ENCODE measurements at regions not wholly inside any gene's neighbourhood (a gene's known extent, or its start where the extent isn't known, plus 50 kb on each side); places are given as distances from the start of the nearest gene placed in this dataset.
"Not testable (repeated sequence)": the region's sequence is repeated elsewhere in the genome, so short reads cannot be mapped to it uniquely, and the experiment has no call there.

- no peaks in the 10 kb centered on the region for H3K36me3 Mint-ChIP-seq (ENCODE audit: low read depth)
- no peak overlapping the region for H3K4me3 Mint-ChIP-seq
- peaks cover 4% of the 10 kb centered on the region for H3K9me3 Mint-ChIP-seq
- H3K27ac Mint-ChIP-seq = no peak overlapping the region
- no peaks in the 10 kb centered on the region for H3K27me3 Mint-ChIP-seq
- no peak for ATAC-seq (replicated peaks)
- H3K4me1 Mint-ChIP-seq = no peaks in the 10 kb centered on the region
These were observed 448.5 kb downstream of the FRK start for GRCh38 chr6:115612216-115612615.

- no peak for ATAC-seq (replicated peaks)
- Mint-ChIP-seq H3K27me3 (no peaks in the 10 kb centered on the region), H3K4me1 (no peaks in the 10 kb centered on the region), H3K36me3 (ENCODE audit: low read depth) (no peaks in the 10 kb centered on the region), H3K9me3 (peaks cover 4% of the 10 kb centered on the region), H3K4me3 (no peak overlapping the region), H3K27ac (no peak overlapping the region)
These were observed 450.0 kb downstream of the FRK start for GRCh38 chr6:115610696-115611095.

DNA sequence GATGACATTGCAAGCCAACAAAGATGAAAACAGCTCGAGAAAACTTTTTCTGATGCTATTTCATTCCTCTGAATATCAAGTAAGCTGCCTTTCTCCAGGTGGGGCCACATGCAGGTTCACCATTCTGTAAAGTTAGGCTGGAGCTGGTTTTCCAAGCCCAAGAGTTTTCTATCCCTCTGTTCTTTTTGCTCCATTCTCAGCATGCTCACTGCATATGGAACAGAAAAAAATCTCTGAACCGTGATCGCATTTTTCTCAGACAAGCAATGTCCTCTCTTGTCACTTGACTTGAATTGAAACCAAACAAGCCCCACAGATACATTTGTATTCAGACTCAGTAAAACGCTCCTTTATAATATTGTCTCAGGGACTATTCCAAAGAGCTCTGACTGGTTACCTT, 451.6 kb downstream of the FRK start:
- Mint-ChIP-seq H3K4me1 (no peaks in the 10 kb centered on the region), H3K27ac (no peak overlapping the region), H3K4me3 (no peak overlapping the region), H3K9me3 (peaks cover 4% of the 10 kb centered on the region), H3K27me3 (no peaks in the 10 kb centered on the region), H3K36me3 (ENCODE audit: low read depth) (no peaks in the 10 kb centered on the region)
- no peak for ATAC-seq (replicated peaks)

- H3K27me3 Mint-ChIP-seq = no peaks in the 10 kb centered on the region
- no peak overlapping the region for H3K27ac Mint-ChIP-seq
- no peak for ATAC-seq (replicated peaks)
- H3K9me3 Mint-ChIP-seq = peaks cover 14% of the 10 kb centered on the region
- no peaks in the 10 kb centered on the region for H3K4me1 Mint-ChIP-seq
- no peak overlapping the region for H3K4me3 Mint-ChIP-seq
- no peaks in the 10 kb centered on the region for H3K36me3 Mint-ChIP-seq (ENCODE audit: low read depth)
These were observed 458.2 kb downstream of the FRK start for GRCh38 chr6:115602466-115602865.

DNA sequence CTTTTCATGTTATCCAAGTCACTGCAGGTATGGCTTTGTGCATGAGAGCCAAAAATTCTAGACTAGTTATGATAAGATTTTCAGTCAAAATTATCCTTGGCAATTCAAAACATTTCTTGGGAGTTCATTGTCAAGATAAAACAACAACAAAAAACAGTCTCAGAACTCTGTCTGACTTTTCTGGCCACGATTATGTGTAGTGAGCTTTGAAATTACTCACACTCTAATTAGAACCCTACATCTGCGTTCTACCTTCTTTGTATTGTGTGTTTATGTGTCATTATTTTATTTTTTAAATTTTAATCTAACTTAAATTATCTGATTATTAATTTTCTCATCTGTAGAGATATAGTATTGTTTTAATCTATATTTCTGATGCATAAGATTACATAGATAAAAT, 459.2 kb downstream of the FRK start:
- ATAC-seq (replicated peaks) = no peak
- peaks cover 14% of the 10 kb centered on the region for H3K9me3 Mint-ChIP-seq
- H3K4me3 Mint-ChIP-seq = no peak overlapping the region
- H3K27me3 Mint-ChIP-seq = no peaks in the 10 kb centered on the region
- H3K4me1 Mint-ChIP-seq = no peaks in the 10 kb centered on the region
- no peaks in the 10 kb centered on the region for H3K36me3 Mint-ChIP-seq (ENCODE audit: low read depth)
- H3K27ac Mint-ChIP-seq = no peak overlapping the region

- Mint-ChIP-seq H3K27me3 (no peaks in the 10 kb centered on the region), H3K4me3 (no peak overlapping the region), H3K36me3 (ENCODE audit: low read depth) (no peaks in the 10 kb centered on the region), H3K9me3 (peaks cover 14% of the 10 kb centered on the region), H3K4me1 (no peaks in the 10 kb centered on the region), H3K27ac (no peak overlapping the region)
- ATAC-seq (replicated peaks) = no peak
These were observed 459.6 kb downstream of the FRK start for GRCh38 chr6:115601064-115601463.

GRCh38 chr6:115594891-115595290, 465.8 kb downstream of the FRK start:
- H3K4me3 Mint-ChIP-seq = no peak overlapping the region
- no peaks in the 10 kb centered on the region for H3K27me3 Mint-ChIP-seq
- no peaks in the 10 kb centered on the region for H3K4me1 Mint-ChIP-seq
- no peak for ATAC-seq (replicated peaks)
- no peak overlapping the region for H3K27ac Mint-ChIP-seq
- no peaks in the 10 kb centered on the region for H3K36me3 Mint-ChIP-seq (ENCODE audit: low read depth)
- H3K9me3 Mint-ChIP-seq = peaks cover 5% of the 10 kb centered on the region

- Mint-ChIP-seq H3K36me3 (ENCODE audit: low read depth) (no peaks in the 10 kb centered on the region), H3K4me1 (no peaks in the 10 kb centered on the region), H3K4me3 (no peak overlapping the region), H3K27ac (no peak overlapping the region), H3K9me3 (peaks cover 4% of the 10 kb centered on the region), H3K27me3 (no peaks in the 10 kb centered on the region)
- no peak for ATAC-seq (replicated peaks)
These were observed 468.7 kb downstream of the FRK start for GRCh38 chr6:115592025-115592424.

DNA sequence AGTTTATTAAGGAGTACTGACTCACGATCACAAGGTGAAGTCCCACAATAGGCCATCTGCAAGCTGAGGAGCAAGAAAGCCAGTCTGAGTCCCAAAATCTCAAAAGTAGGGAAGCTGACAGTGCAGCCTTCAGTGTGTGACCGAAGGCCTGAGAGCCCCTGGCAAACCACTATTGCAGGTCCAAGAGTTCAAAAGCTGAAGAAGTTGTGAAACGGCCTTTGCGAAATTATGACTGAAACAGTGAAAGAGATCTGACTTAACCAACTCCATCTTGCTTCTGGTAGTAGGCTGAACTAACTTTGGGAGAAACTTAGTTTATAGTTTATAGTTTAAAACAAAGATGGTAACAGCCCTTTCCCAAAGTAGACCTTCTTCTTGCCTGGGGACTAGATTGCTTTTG, 471.6 kb downstream of the FRK start:
- not testable (repeated sequence) for H3K27me3 Mint-ChIP-seq; H3K4me1 Mint-ChIP-seq; H3K27ac Mint-ChIP-seq; H3K4me3 Mint-ChIP-seq; ATAC-seq (replicated peaks); H3K36me3 Mint-ChIP-seq (ENCODE audit: low read depth); H3K9me3 Mint-ChIP-seq

GRCh38 chr6:115583290-115583689, 477.4 kb downstream of the FRK start:
- ATAC-seq (replicated peaks) = no peak
- Mint-ChIP-seq H3K27me3 (no peaks in the 10 kb centered on the region), H3K36me3 (ENCODE audit: low read depth) (no peaks in the 10 kb centered on the region), H3K27ac (no peak overlapping the region), H3K4me3 (no peak overlapping the region), H3K9me3 (peaks cover 3% of the 10 kb centered on the region), H3K4me1 (no peaks in the 10 kb centered on the region)

DNA sequence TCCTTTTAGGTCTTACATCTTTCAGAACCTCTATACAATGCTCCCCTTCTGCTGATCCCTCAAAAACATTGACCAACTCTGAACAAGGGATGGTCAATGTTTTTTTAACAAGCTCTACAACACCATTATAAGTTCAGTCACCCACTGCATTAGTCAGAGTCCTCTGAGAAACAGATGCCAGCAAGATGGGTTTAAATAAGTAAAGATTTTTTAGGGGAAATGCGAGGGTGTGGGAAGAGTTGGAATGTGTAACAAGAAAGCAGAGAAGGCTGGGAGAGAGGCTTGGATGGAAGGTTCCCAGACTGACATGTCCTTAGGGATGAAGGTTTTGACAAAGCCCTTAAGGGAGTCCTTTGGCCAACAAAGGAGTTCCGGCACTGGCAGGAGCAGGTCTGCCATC, 478.3 kb downstream of the FRK start:
- no peak for ATAC-seq (replicated peaks)
- no peak overlapping the region for H3K27ac Mint-ChIP-seq
- no peaks in the 10 kb centered on the region for H3K36me3 Mint-ChIP-seq (ENCODE audit: low read depth)
- no peaks in the 10 kb centered on the region for H3K4me1 Mint-ChIP-seq
- no peaks in the 10 kb centered on the region for H3K9me3 Mint-ChIP-seq
- no peaks in the 10 kb centered on the region for H3K27me3 Mint-ChIP-seq
- no peak overlapping the region for H3K4me3 Mint-ChIP-seq

GRCh38 chr6:115579565-115579964, 481.1 kb downstream of the FRK start:
- not testable (repeated sequence) for H3K4me3 Mint-ChIP-seq; H3K36me3 Mint-ChIP-seq (ENCODE audit: low read depth); H3K9me3 Mint-ChIP-seq; H3K4me1 Mint-ChIP-seq; H3K27ac Mint-ChIP-seq; ATAC-seq (replicated peaks); H3K27me3 Mint-ChIP-seq

DNA sequence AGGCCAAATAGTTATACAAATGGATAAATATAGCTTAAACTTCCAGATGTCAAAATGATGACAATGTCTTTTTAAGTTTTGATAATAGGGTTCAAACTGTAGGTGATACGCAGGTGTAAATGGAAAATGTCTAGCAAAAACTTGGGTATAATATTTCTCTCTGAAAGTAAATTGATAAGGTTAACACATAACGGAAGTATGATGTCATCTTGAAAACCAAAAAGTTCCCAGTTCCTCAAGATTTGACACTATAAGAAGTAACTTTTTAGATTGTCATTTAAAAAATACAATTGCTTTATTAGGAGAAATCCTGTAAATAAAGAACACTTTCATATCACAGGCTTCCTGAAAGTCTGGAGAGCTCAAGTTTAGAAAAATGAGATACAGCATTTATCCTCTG, 483.4 kb downstream of the FRK start:
- Mint-ChIP-seq H3K27ac (no peak overlapping the region), H3K4me3 (no peak overlapping the region), H3K9me3 (no peaks in the 10 kb centered on the region), H3K4me1 (no peaks in the 10 kb centered on the region), H3K27me3 (no peaks in the 10 kb centered on the region), H3K36me3 (ENCODE audit: low read depth) (no peaks in the 10 kb centered on the region)
- ATAC-seq (replicated peaks) = no peak

- Mint-ChIP-seq H3K27ac (no peak overlapping the region), H3K4me1 (no peaks in the 10 kb centered on the region), H3K27me3 (no peaks in the 10 kb centered on the region), H3K4me3 (no peak overlapping the region), H3K9me3 (no peaks in the 10 kb centered on the region), H3K36me3 (ENCODE audit: low read depth) (no peaks in the 10 kb centered on the region)
- no peak for ATAC-seq (replicated peaks)
These were observed 485.4 kb downstream of the FRK start for GRCh38 chr6:115575285-115575684.

GRCh38 chr6:115573861-115574260, 486.8 kb downstream of the FRK start:
- H3K27ac Mint-ChIP-seq = no peak overlapping the region
- no peaks in the 10 kb centered on the region for H3K4me1 Mint-ChIP-seq
- H3K4me3 Mint-ChIP-seq = no peak overlapping the region
- H3K36me3 Mint-ChIP-seq (ENCODE audit: low read depth) = no peaks in the 10 kb centered on the region
- ATAC-seq (replicated peaks) = no peak
- no peaks in the 10 kb centered on the region for H3K27me3 Mint-ChIP-seq
- no peaks in the 10 kb centered on the region for H3K9me3 Mint-ChIP-seq

DNA sequence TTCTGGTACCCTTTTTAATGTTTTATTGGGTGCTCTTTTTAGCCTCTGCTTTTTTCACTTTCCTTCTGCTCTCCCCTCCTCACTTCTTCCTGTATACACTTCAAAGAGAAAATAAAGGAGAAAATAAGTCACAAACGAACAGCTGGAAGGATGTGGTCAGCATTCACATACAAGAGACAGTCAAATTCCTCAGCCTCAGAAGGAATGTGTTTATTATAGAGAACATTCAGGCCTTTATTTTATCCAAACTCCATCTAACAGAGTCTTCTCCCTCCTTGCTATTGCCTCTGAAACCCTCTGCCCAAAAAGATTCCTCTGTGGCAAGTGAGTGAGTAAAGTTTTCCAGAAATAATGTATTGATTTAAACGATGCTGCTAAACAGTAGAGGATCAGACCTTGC, 490.4 kb downstream of the FRK start:
- Mint-ChIP-seq H3K27me3 (no peaks in the 10 kb centered on the region), H3K4me3 (no peak overlapping the region), H3K4me1 (no peaks in the 10 kb centered on the region), H3K9me3 (peaks cover 10% of the 10 kb centered on the region), H3K27ac (no peak overlapping the region), H3K36me3 (ENCODE audit: low read depth) (no peaks in the 10 kb centered on the region)
- no peak for ATAC-seq (replicated peaks)

Data from activated T-helper 17 cell treated with anti-CD3 and anti-CD28 coated beads, Interleukin-2, amount 50 U/mL, for 72 hours (primary cell).